GM19035 (cell line): ENCODE measurements at regions not wholly inside any gene's neighbourhood (a gene's known extent, or its start where the extent isn't known, plus 50 kb on each side); places are given as distances from the start of the nearest gene placed in this dataset.

Experiments used
- ATAC-seq: cut with Tn5 transposase; IDR thresholded peaks from one replicate; pipeline ENCODE4 v1.9.1; 2021; ENCODE audit not compliant: unreplicated experiment

DNA sequence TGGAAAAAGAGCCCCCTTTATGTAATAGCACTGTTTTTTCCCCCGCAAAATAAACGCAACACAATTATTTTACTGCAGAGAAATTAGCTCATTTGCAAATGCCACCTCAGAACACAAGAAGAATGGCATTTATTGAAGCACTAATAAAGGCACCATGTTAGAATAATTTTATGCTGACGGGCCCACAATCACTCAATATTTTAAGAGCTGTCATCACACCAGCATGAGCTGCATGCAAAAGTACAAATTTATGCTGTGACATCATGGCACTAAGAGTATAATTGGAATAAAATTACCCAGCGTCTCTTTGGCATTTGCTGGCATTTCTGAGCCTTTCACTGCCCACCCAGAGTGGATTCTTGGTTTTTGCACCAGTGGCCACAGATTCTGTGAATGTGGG lies 364.6 kb downstream of the TLE4 start:
- no peak for ATAC-seq

GRCh38 chr9:79929285-79929684 lies 357.5 kb downstream of the TLE4 start:
- ATAC-seq, result no peak

- no peak for ATAC-seq
Observed at GRCh38 chr9:79928661-79929223, 357.0 kb downstream of the TLE4 start.

GRCh38 chr9:79925326-79925725 lies 353.6 kb downstream of the TLE4 start:
- no peak for ATAC-seq

DNA sequence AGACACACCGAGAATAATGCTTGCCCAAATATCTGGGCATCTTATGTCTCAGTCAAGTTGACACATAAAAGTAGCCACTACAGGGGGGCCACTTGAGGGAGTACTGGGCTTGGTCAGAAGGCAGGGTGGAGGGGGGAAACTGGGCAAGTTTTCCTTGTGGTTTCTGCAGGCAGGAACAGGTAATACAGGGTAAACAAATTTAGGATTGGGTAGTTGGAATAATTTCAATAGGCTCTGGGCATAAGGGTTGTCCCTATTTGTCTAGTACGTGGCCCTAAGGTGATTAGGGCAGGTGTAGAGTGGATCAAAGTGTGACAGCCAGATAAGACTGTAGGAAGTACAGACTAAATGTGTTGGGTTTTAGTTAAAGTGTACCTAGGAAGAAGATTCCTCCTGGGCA lies 353.1 kb downstream of the TLE4 start:
- ATAC-seq, result no peak

GRCh38 chr9:79917421-79917820 lies 345.7 kb downstream of the TLE4 start:
- no peak for ATAC-seq

- no peak for ATAC-seq
Observed at GRCh38 chr9:79913867-79914266, 342.1 kb downstream of the TLE4 start.

GRCh38 chr9:79912318-79913070 lies 340.7 kb downstream of the TLE4 start:
- ATAC-seq, result no peak

- no peak for ATAC-seq
Observed at GRCh38 chr9:79911724-79912123, 340.0 kb downstream of the TLE4 start.

GRCh38 chr9:79902825-79903600 lies 331.2 kb downstream of the TLE4 start:
- ATAC-seq, result no peak

DNA sequence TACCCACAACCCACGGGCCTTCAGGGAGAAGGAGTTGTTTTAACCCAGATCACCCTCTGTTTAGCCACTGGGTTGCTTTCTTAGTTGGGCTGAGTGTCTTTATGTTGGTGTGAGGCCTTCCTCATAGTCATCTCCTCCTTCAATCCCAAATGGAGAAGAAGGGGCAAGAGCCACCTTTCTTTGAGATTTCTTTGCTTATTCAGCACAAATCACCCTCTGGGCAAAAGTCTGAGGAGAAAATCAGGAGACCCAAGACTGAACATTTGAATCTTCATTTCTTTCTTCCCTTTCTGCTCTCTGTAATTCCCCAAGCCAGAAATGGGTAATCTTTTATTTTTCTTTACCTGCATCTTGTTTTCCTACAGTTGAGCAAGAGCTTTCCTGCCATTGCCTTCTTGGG lies 329.0 kb downstream of the TLE4 start:
- ATAC-seq, result no peak

GRCh38 chr9:79896390-79896980 lies 324.7 kb downstream of the TLE4 start:
- no peak for ATAC-seq

GRCh38 chr9:79895232-79895631 lies 323.5 kb downstream of the TLE4 start:
- no peak for ATAC-seq

GRCh38 chr9:79889369-79889768 lies 317.6 kb downstream of the TLE4 start:
- ATAC-seq, result no peak

- ATAC-seq, result no peak
Observed at GRCh38 chr9:79885093-79885857, 313.5 kb downstream of the TLE4 start.

DNA sequence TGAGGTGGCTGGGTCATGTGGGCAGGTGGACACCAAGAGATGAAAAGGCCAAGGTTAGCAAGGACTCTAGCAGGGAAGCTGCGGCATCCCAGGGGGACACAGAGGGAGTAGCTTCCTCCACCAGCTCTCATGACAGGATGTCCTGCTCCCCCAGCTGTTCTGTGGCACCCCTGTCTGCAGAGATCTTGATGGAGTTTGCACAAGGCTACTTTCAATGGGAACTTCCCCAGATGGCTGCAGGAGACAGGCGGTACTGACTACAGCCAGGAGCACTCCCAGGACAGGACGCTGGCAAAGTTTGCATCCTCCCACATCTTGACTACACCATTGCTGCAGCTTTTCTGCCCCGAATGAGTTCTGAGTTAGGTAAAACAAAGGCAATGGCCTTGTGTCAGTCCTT lies 312.8 kb downstream of the TLE4 start:
- ATAC-seq, result no peak

- ATAC-seq, result no peak
Observed at GRCh38 chr9:79883073-79883645, 311.4 kb downstream of the TLE4 start.

- peak; percentile 64 for ATAC-seq
Observed at GRCh38 chr9:79880626-79881025, 308.9 kb downstream of the TLE4 start.

DNA sequence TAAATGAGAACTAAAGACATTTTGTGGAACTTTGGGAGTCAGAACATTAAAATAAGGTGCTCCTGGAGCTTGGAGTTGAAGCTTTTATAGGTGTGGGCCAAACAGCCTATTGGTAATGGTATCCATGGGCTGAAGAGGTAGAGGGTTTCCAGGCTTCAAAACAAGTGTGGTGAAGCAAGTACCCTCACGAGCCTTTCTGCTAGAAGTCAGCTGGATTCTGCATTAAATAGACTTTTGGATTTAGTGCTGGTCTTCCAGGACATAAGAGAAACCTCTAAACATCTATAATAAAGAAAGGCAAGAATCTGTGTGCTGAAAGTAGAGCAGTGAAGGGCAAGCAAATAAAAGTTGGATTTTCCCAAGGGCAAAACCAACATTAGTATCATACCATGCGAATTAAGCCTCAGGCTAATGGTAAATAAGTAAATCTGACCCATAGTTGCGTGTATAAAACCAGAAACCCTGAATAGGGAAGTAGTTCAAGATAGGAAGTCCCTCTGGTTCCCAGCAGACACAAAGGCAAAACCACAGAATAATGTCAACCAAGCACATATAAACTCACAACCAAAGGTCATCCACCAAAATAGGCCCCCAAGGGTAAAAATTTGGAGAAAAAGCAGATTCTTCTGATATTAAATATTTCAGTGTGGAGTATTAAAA lies 306.3 kb downstream of the TLE4 start:
- ATAC-seq, result no peak

- ATAC-seq, result no peak
Observed at GRCh38 chr9:79868567-79869189, 296.9 kb downstream of the TLE4 start.
